NCI-H69 (cell line): ENCODE measurements at regions not wholly inside any gene's neighbourhood (a gene's known extent, or its start where the extent isn't known, plus 50 kb on each side); places are given as distances from the start of the nearest gene placed in this dataset.
"Not testable (repeated sequence)": the region's sequence is repeated elsewhere in the genome, so short reads cannot be mapped to it uniquely, and the experiment has no call there.

ENCODE experiments used
- DNase-seq: peaks from one replicate; lab custom pipeline; 2025; lab: John Stamatoyannopoulos, UW

DNA sequence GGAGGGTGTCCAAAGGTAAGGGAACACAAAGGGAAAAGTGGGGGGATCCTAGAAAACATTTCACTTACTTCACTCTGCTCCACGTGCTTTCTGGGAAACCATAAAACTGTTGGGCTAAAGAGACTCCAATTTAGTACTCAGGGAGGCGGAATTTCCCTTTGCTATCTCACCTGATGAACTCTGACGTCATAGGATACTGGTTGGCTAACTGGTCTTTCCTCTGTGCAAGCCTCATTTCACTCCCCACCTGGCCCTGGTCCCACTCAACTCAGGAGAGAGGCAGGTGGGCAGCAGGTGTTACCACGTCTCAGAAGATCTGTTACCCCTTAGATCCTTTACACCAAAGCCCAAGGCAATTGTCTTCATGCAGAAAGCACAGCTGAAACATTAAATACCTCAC, 51.8 kb upstream of the PMAIP1 start:
- peak; percentile 89 for DNase-seq

DNA sequence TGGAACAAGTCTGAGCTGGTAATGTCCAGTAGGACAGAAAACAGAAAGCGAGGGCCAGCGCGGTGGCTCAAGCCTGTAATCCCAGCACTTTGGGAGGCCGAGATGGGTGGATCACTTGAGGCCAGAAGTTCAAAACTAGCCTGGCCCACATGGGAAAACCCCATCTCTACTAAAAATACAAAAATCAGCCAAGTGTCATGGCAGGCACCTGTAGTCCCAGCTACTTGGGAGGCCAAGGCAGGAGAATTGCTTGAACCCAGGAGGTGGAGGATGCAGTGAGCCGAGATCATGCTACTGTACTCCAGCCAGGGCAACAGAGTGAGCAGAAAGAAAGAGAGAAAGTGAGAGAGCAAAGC, 52.3 kb upstream of the PMAIP1 start:
- DNase-seq: not testable (repeated sequence)

DNA sequence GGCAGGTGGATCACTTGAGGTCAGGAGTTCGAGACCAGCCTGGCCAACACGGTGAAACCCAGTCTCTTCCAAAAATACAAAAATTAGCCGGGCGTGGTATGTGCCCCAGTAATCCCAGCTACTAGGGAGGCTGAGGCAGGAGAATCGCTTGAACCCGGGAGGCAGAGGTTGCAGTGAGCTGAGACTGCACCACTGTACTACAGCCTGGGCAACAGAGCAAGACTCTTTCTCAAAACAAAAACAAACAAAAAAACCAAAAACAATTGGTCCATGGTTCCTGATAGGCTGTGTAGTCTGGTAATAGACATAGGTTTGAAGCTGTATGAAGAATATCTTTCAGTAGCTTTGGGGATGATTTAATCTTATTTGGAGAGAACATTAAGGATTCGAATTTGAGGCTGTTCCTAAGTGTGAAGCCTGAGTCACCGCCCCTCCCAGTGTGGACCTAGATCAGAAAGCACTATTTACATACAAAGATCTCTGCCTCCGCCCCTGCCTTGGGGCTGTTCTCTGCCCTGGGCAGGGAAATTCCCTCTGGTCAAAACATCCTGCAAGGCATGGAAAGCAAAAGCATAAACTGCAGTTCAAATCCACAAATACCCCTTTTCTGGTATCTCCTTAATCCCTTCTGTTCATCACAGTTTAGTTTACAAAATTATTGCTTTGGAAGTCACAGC, 52.8 kb upstream of the PMAIP1 start:
- peak; percentile 78 for DNase-seq

DNA sequence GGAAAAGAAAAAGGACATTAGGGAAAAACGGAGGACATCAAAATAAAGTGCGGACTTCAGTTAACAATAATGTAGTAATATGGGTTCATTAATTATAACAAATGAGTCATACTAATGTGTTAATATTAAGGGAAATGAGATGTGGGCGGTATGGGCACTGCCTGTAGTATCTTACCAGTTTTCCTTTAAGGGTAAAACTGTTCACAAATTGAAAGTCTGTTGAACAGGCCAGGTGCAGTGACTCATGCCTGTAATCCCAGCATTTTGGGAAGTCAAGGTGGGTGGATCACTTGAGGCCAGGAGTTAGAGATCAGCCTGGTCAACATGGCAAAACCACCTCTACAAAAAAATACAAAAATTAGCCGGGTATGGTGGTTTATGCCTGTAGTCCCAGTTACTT, 56.8 kb upstream of the PMAIP1 start:
- no peak for DNase-seq

DNA sequence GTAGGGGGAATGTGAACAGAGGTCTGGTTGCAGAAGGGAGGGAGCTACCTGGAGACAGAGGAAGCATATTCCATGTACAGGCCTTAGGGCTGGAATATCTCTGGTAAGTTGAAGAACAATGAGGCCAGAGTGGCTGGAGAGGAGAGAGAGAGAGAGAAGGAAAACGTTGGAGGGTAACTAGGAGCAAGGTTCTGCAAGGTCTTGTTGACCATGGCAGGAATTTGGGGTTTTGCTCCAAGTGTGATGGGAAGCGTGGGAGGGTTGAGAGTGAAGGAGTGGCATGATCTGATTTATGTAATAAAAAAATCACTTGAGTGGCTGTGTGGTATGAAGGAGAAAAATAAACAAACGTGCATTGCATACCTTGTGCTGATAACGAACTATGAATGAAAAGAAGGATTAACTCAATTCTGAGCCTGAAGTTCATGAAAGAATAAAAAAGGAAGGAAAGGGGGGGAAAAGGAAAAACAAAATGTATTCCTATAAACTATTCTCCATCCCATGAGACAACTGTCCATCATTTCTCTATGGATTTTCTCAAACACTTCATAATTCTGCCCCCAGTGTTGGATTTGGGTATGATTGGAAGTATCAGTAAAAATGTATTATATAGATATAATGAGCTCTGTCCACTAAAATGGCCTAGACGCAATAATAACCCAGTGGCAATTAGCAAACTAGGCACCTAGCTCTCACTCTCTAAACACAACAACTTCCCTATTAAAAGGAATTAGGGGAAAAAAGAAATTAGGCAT, 59.7 kb upstream of the PMAIP1 start:
- DNase-seq: peak; percentile 38

DNA sequence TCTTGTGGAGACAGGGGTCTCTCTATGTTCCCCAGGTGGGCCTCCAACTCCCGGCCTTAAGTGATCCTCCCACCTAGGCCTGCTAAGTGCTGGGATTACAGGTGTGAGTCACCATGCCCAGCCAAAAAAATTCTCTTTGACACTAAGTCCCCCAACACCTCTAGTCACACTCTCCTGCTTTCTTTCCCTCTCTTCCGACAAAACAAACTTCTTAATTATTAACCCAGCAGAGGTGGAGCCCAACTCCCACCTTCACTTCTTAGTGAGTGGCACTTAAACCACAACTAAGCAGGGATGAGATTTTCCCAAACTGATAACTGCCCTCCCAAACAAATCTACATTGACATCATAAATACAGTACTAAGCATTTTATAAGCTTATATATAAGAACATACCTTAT, 60.5 kb upstream of the PMAIP1 start:
- DNase-seq: no peak

DNA sequence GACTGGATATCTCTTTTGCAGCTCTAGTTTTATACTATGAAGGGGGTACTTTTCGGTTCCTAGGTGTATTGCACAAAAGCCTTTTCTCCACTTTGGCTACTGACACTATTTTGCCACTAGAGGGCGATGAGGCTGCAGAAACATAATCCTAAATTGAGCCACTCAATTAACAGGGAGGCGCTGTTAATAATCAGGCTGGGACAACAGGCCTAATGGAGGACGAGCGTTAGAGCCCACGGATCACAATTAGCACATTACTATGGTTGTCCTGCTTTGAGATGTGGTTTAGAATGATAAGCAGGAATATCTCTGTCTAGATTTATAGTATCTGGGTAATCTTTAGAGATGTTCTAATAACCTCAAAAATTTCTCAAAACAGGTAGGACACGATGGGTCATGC, 62.2 kb upstream of the PMAIP1 start:
- peak; percentile 93 for DNase-seq

DNA sequence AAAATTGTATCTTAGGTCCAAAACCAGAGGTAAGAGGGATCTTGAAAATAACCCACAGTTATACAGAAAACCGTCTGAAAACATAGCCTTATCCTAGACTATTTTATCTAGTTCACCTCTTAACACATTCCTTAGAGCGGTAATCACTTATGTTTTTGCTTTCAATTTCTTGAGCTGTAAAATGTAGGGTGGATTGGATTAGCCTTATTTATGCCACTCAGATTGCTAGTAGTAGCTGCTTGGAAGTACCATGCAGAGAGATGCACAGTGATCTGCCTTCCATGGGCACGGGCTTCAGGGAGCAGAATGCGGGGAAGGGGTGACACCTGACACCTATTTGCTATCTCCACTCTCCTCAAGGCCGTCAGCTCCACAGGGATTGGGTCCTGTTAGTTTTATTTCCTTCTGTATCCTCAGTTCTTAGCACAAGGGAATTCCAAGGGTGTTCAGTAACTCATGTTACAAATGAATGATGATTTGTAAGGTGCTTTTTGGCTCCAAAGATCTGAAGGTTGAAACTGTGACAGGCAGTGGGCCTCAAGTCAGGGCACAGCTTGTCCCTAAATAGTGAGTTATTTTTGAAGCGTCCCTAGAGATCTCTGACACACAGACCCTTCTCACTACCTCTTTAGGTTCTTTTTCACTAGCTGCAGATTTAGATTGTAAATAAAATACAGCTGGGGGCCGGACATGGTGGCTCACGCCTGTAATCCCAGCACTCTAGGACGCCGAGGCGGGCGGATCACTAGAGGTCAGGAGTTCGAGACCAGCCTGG, 64.0 kb upstream of the PMAIP1 start:
- DNase-seq: peak; percentile 76

DNA sequence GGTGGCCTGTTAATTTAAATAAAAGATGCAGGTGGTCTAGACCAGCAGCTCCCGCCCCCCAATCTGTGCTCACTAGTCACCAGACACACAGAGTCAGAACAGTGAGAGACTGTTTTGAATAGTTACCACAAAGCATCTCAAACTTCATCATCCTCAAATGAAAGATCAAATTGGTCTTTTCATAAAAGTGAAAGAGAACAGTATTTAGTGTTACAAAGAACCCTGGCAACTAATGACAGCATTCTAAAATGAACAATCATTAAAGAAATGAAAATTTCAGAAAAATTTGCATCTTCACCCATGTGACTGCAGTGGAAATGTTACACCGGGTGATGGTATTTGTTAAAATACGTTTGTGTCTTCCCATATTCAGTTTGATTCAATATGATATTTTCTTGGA, 65.5 kb upstream of the PMAIP1 start:
- DNase-seq: peak; percentile 51

DNA sequence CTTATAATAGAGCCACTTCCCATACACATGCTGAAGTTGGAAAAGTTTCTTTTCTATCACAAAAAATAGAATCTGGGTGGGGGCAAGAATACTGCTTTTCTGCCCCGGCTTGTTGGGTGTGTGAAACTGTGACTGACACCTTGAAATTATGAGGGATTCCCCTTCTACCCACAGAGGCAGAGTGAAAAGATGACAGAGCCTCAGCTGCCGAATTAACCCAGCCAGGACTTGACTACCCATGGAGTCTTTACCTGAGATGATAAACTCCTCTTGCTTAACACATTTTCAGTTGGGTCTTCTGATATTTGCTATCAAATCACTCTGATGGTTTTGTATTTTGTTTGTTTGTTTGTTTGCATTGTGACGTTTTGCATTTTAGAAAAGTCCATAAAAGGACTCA, 66.0 kb upstream of the PMAIP1 start:
- DNase-seq: no peak

DNA sequence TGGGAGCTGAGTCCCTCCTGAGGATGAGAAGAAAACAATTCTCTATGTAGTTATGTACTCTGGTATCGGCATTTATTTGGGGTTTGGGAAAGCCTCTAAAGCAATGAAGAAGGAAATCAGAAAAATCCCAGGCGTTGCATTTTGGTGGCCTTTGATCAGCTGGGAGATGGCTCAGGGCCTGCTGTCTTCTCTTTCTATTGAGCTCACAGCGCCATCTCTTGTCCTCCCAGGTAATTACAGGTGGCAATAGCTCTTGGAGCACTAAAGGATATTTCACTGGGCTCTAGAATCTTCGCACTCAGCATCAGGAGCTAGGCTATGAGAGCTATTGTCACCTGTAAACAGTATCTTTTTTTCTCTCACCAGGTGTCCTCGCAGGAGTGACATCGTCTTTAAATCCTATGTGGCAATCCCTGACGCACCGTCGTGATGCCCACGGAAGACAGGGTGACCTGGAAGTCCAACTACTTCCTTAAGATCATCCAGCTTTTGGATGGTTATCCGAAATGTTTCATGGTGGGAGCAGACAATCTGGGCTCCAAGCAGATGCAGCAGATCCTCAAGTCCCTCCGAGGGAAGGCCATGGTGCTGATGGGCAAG, 76.1 kb upstream of the PMAIP1 start:
- peak; percentile 96 for DNase-seq

DNA sequence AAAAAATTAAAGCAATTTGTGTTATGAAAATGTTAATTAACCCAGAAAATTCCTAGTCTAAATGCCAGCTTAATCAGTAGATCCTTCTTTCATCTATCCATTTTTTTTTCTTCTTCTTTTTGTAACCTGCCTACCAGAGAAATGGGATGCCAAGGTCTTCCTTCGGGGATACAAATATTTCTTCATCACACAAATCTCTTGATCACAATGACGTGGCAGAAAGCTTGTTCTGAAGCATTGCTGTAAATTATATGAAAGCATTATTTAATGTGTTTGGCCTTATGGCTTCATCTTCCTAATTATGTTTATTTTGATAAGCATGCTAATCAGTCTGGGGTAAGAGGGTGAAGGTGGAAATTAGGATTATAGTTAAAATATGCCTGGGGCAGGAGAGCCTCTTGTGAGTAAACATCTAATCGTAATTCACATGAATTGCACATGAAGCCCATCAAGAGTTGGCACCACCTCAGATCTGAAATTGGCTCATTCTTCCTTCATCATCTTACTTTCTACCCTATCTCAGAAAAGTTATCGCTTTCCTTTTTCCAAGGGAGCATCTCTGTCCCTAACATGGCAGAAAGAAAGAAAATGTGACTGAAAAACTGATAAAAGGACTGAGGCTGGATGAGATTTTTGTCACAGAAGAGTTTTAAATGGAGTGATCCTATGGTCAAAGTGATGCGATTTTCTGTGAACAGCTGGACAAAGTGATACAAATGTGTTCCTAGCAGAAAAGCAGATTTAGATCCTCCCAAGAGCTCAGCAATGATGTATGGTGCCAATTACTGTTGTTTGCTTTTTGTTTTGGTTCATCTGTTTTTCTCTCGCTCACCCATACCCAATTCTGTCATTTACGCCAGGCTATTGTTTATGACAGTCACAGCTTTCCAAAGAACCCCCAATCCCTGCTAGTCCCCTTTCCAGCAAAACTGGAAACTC, 76.9 kb upstream of the PMAIP1 start:
- peak; percentile 85 for DNase-seq

DNA sequence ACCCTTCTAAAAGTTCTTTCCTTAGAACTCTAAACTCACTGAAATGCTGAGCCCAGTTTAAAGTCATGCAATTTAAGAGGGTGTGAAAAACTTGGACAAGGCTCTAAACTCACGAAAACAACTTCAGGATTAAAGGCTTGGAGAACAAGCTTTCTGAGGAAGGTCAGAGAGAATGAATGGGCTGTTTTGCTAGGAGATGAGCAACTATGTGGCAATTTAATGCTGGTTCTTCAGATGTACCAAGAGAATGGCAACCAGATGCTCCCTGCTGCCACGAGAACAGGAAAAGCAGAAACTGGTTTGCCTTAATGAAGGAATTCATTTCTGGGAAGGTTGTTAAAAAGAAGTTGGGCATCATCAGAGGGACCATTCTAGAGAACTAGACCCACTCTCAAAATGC, 77.8 kb upstream of the PMAIP1 start:
- peak; percentile 43 for DNase-seq

DNA sequence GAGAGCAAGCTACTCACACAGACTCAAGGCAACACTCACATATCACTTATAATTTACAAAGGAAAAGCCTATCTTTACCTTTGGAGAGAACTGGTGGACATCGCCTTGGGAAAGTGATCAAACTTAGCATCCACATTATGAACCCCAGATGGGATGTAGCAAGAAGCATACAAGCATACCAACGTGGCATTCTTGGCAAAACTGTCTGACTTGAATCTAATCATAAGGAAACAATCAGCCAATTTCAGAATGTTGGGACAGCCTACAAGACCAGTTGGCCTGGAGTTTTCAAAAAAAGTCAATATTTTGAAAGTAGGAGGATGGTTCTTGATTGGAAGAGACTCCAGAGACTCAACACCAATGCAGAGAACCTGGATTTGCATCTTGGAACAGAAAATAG, 79.1 kb upstream of the PMAIP1 start:
- no peak for DNase-seq

DNA sequence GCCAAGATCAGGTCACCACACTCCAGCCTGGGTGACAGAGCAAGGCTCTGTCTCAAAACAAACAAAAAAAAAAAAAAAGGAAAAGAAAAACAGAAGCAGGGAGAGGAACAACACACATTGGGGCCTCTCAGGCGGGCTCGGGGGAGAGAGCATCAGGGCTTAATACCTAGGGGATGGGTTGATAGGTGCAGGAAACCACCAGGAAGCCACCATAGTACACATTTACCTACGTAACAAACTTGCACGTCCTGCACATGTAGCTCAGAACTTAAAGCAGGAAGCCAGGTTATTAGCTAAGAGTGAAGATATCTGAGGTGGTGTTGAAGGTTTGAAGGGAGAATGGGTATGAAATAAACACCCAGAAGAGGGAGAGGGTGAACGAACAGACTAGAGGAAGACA, 81.0 kb upstream of the PMAIP1 start:
- DNase-seq: no peak

DNA sequence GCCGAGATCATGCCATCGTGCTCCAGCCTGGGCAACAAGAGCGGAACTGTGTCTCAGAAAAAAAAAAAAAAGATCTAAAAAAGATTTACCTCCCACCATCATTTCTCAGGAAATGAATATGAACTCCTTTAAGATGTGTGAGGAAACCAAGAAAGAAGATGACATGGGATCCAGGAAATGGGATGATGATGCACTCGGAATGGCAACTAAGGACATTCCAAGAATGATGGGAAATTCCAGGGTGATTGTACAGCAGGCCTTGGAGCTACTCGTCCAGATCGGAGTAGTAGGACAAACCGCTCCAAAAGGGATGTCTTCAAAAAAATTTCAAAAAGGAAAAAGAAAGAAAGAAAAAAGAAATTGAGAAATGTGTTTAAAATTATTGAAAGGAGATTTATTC, 84.9 kb upstream of the PMAIP1 start:
- no peak for DNase-seq

DNA sequence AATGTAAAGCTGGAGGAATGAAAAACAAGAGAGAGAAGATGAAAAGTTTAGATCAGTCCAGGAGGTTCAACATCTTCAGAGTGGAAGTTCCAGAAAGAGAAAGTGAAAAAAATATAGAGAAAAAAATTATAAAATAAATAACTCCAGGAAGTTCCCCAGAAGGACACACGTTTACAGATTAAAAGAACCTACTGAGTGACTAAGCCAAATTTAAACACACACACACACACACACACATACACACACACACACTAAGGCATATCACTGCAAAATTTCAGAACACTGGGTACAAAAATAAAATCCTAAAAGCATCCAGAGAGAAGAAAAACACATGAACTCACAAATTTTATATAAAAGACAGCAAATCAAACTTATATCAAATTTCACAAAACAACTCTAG, 85.9 kb upstream of the PMAIP1 start:
- DNase-seq: no peak

DNA sequence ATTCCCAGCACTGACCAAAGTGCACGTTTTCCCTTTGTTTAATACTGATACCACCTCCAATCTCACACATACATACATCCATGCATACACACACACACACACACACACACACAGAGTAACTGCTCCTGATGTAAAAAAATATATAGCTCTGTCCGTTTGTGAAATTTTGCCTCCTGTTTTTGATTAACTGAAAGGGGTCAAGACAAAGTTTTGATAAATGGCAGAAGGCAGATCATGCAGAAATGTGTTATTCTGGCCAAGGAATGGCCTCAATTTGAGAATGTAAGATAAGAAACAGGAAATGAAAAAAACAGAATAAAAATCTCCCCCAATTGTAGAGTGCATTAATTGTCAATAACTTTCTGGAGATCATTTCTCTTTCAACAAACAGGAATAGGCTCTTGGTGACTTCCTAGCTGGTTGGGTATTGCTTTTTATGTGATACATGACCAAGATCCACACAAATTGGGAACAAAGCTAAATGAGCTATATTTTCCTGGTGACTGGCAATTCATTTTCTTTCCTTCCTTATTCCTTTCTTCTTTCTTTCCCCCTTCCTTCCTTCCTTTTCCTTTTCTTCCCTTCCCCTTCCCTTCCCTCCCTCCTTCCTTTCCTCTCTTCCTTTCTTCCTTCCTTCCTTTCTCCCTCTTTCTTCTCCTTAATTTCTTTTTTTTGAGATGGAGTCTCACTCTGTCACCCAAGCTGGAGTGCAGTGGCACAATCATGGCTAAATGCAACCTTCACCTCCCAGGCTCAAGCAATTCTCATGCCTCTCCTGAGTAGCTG, 88.9 kb upstream of the PMAIP1 start:
- no peak for DNase-seq

DNA sequence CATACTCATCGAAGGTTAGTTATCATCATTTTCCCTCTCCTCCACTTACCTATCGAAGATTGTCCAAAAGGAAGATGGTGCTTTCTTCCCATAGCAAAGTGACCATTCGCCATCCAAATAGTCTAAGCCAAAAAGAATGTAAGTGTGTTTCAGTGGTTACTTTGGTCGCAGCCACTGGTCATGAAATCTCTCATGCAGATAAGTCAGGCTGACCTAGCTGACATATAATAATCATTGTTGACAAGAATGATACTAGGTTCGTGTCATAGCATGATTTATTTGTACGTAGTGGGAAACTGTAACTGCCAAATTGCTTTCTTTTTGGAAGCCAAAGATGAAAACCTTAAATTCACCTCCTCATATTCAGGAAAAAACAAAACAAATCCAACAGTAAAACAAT, 89.6 kb upstream of the PMAIP1 start:
- no peak for DNase-seq

DNA sequence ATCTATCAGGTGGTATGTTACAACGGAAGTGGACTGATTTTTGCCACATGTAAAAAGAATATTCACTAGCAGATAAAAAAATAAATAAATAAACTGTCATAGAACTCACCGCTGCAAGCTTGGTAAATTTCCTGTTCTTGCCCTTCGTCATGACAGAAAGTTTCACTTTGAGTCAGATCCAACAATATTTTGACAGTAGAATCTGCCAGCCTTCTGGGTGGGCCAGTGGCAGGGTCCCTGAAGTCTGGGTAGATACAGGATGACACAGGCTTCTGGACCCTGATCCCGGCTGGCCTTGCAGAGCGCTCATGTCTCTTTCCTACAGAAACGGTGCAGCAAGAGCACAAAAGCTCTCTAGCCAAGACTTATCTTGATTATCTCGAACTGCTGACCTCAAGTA, 97.8 kb upstream of the PMAIP1 start:
- DNase-seq: no peak

DNA sequence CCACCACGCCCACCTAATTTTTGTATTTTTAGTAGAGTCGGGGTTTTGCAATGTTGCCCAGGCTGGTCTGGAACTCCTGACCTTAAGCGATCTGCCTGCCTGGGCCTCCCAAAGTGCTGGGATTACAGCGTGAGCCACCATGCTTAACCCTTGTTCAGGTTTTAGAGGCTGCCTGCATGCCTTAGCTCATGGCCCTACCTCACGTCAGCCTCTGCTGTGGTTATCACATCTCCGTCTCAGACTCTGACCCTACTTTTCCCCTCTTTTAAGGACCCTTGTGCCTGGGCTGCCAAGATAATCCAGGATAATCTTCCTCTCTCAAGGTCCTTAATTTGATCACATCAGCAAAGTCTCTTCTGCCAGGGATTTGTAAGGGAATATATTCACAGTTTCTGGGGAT, 98.2 kb upstream of the PMAIP1 start:
- DNase-seq: no peak
